ENCODE measurements at regions not wholly inside any gene's neighbourhood (a gene's known extent, or its start where the extent isn't known, plus 50 kb on each side); places are given as distances from the start of the nearest gene placed in this dataset.

DNA sequence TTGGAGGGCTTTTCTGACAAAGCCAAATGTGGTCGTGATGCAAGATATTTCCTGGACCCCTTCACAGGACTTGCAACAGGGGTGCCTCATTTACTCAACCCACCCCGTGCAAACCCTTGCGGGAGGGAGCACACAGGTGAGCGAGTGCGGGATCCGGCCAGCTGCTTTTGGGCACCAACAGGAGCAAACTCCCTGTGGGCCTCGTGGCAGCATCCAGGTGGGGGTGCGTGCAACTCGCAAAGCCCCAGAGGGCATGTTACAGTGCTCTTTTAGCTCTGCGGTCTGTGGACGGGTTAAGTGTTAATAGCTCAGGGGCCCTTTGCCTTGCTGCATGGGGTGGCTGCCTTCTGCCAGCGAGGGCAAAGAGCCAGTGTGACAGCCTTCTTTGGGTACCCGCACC lies 707.6 kb upstream of the MDGA2 start:
- H3K36me3 ChIP-seq (ENCODE audit: insufficient read depth, low read length): no peaks in the 10 kb centered on the region
- TF ChIP-seq, protein P1, sequence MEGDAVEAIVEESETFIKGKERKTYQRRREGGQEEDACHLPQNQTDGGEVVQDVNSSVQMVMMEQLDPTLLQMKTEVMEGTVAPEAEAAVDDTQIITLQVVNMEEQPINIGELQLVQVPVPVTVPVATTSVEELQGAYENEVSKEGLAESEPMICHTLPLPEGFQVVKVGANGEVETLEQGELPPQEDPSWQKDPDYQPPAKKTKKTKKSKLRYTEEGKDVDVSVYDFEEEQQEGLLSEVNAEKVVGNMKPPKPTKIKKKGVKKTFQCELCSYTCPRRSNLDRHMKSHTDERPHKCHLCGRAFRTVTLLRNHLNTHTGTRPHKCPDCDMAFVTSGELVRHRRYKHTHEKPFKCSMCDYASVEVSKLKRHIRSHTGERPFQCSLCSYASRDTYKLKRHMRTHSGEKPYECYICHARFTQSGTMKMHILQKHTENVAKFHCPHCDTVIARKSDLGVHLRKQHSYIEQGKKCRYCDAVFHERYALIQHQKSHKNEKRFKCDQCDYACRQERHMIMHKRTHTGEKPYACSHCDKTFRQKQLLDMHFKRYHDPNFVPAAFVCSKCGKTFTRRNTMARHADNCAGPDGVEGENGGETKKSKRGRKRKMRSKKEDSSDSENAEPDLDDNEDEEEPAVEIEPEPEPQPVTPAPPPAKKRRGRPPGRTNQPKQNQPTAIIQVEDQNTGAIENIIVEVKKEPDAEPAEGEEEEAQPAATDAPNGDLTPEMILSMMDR (IDR thresholded peaks at IDR 0.05; ENCODE audit: low read length): no peak
- no peak for TF ChIP-seq EZH2 (IDR thresholded peaks at IDR 0.05; ENCODE audit: borderline replicate concordance, low read length)
- no peaks in the 10 kb centered on the region for H3K27me3 ChIP-seq (ENCODE audit: insufficient read depth, low read length)
- H3K9me2 ChIP-seq (ENCODE audit: low read depth, low read length): no peaks in the 10 kb centered on the region
- no peak overlapping the region for H3K4me2 ChIP-seq (ENCODE audit: low read length)
- no peaks in the 10 kb centered on the region for H4K20me1 ChIP-seq (ENCODE audit: insufficient read depth, low read length)
- no peak overlapping the region for H2AFZ ChIP-seq (ENCODE audit: low read length)
- H3K9me3 ChIP-seq (ENCODE audit: low read length): no peaks in the 10 kb centered on the region
- H3K79me2 ChIP-seq (ENCODE audit: insufficient read depth, low read length): no peaks in the 10 kb centered on the region
- H3K9ac ChIP-seq (ENCODE audit: low read length): no peak overlapping the region
- no peaks in the 10 kb centered on the region for H3K4me1 ChIP-seq (ENCODE audit: insufficient read depth, low read length, severe bottlenecking)
- H3F3A ChIP-seq (ENCODE audit: insufficient read depth, low read length): no peaks in the 10 kb centered on the region
- no peak overlapping the region for H3K4me3 ChIP-seq (ENCODE audit: low read depth, low read length, poor library complexity, severe bottlenecking)
- H3K27ac ChIP-seq (ENCODE audit: low read depth, low read length, poor library complexity, severe bottlenecking): no peak overlapping the region

DNA sequence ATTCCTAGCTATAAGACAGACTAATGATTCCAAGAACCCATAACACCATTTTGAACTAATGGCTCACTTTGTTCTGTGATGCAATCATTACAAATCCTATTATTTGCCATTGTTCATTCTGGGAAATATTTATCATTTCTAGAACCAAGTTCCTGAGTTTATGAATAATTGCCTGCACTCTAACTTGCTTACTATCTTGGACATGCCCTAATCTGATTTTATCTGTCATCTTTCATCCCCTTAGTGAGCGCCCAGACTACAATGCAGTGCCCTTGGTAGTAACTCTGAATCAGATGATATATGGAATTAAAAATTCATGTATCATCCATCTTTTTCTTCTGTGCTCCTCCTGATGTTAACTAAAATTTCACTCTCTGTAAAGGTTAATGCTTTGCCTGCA lies 703.1 kb upstream of the MDGA2 start:
- no peak overlapping the region for H2AFZ ChIP-seq (ENCODE audit: low read length)
- no peak overlapping the region for H3K27ac ChIP-seq (ENCODE audit: low read depth, low read length, poor library complexity, severe bottlenecking)
- H3K4me1 ChIP-seq (ENCODE audit: insufficient read depth, low read length, severe bottlenecking): no peaks in the 10 kb centered on the region
- H3K36me3 ChIP-seq (ENCODE audit: insufficient read depth, low read length): no peaks in the 10 kb centered on the region
- no peaks in the 10 kb centered on the region for H3K9me3 ChIP-seq (ENCODE audit: low read length)
- H3K27me3 ChIP-seq (ENCODE audit: insufficient read depth, low read length): no peaks in the 10 kb centered on the region
- H3K9me2 ChIP-seq (ENCODE audit: low read depth, low read length): no peaks in the 10 kb centered on the region
- H3K4me3 ChIP-seq (ENCODE audit: low read depth, low read length, poor library complexity, severe bottlenecking): no peak overlapping the region
- H3K9ac ChIP-seq (ENCODE audit: low read length): no peak overlapping the region
- no peak overlapping the region for H3K4me2 ChIP-seq (ENCODE audit: low read length)
- H3F3A ChIP-seq (ENCODE audit: insufficient read depth, low read length): no peaks in the 10 kb centered on the region
- H4K20me1 ChIP-seq (ENCODE audit: insufficient read depth, low read length): no peaks in the 10 kb centered on the region
- TF ChIP-seq, protein P1 (IDR thresholded peaks at IDR 0.05; ENCODE audit: low read length): no peak
- TF ChIP-seq EZH2 (IDR thresholded peaks at IDR 0.05; ENCODE audit: borderline replicate concordance, low read length): no peak
- H3K79me2 ChIP-seq (ENCODE audit: insufficient read depth, low read length): no peaks in the 10 kb centered on the region

DNA sequence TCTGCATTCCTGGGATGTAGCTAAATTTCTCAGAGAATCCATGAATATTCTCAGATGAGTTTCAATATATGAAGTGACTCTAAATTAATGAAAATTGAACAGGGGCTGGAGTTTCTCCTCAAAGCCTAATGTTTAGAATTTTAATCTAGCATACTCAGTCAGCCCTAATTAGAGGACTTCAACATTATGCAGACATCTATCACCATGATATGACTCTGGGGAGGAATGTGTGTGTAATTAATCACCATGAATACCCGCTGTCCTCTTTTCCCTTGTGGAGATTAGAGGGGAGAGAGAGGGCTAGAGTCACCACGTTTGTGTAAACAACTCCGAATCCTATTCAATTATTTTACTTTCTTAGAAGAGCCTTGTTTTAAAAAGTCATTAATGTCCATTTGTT lies 698.6 kb upstream of the MDGA2 start:
- peaks cover 14% of the 10 kb centered on the region for H3K4me1 ChIP-seq (ENCODE audit: insufficient read depth, low read length, severe bottlenecking)
- H3K36me3 ChIP-seq (ENCODE audit: insufficient read depth, low read length): no peaks in the 10 kb centered on the region
- no peak for TF ChIP-seq EZH2 (IDR thresholded peaks at IDR 0.05; ENCODE audit: borderline replicate concordance, low read length)
- TF ChIP-seq, protein P1 (IDR thresholded peaks at IDR 0.05; ENCODE audit: low read length): no peak
- no peaks in the 10 kb centered on the region for H4K20me1 ChIP-seq (ENCODE audit: insufficient read depth, low read length)
- no peak overlapping the region for H3K4me3 ChIP-seq (ENCODE audit: low read depth, low read length, poor library complexity, severe bottlenecking)
- H3K9me2 ChIP-seq (ENCODE audit: low read depth, low read length): no peaks in the 10 kb centered on the region
- no peaks in the 10 kb centered on the region for H3K79me2 ChIP-seq (ENCODE audit: insufficient read depth, low read length)
- H3K27me3 ChIP-seq (ENCODE audit: insufficient read depth, low read length): no peaks in the 10 kb centered on the region
- no peak overlapping the region for H3K4me2 ChIP-seq (ENCODE audit: low read length)
- no peaks in the 10 kb centered on the region for H3F3A ChIP-seq (ENCODE audit: insufficient read depth, low read length)
- no peaks in the 10 kb centered on the region for H3K9me3 ChIP-seq (ENCODE audit: low read length)
- no peak overlapping the region for H3K9ac ChIP-seq (ENCODE audit: low read length)
- H3K27ac ChIP-seq (ENCODE audit: low read depth, low read length, poor library complexity, severe bottlenecking): no peak overlapping the region
- H2AFZ ChIP-seq (ENCODE audit: low read length): no peak overlapping the region
